ENCODE measurements at regions not wholly inside any gene's neighbourhood (a gene's known extent, or its start where the extent isn't known, plus 50 kb on each side); places are given as distances from the start of the nearest gene placed in this dataset.
"Not testable (repeated sequence)": the region's sequence is repeated elsewhere in the genome, so short reads cannot be mapped to it uniquely, and the experiment has no call there.

GRCh38 chr3:161914703-161915417 is 418.3 kb downstream of the OTOL1 start:
- no peak for DNase-seq (ENCODE audit: low spot score)

GRCh38 chr3:161915418-161915750 is 418.8 kb downstream of the OTOL1 start:
- DNase-seq (ENCODE audit: low spot score): no peak

GRCh38 chr3:161920196-161920595 is 423.6 kb downstream of the OTOL1 start:
- no peak for DNase-seq (ENCODE audit: low spot score)

GRCh38 chr3:161925749-161926360 is 429.2 kb downstream of the OTOL1 start:
- no peak for DNase-seq (ENCODE audit: low spot score)

DNA sequence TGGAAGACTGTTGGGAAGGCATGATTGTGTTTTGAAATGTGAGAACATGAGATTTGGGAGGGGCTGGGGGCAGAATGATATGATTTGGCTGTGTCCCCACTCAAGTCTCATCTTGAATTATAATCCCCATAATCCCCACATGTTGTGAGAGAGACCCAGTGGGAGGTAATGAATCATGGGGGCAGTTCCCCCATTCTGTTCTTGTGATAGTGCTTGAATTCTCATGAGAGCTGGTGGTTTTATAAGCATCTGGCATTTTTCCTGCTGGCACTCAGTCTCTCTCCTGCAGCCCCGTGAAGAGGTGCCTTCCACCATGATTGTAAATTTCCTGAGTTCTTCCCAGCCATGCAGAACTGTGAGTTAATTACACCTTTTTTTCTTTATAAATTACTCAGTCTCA is 430.5 kb downstream of the OTOL1 start:
- no peak for DNase-seq (ENCODE audit: low spot score)

DNA sequence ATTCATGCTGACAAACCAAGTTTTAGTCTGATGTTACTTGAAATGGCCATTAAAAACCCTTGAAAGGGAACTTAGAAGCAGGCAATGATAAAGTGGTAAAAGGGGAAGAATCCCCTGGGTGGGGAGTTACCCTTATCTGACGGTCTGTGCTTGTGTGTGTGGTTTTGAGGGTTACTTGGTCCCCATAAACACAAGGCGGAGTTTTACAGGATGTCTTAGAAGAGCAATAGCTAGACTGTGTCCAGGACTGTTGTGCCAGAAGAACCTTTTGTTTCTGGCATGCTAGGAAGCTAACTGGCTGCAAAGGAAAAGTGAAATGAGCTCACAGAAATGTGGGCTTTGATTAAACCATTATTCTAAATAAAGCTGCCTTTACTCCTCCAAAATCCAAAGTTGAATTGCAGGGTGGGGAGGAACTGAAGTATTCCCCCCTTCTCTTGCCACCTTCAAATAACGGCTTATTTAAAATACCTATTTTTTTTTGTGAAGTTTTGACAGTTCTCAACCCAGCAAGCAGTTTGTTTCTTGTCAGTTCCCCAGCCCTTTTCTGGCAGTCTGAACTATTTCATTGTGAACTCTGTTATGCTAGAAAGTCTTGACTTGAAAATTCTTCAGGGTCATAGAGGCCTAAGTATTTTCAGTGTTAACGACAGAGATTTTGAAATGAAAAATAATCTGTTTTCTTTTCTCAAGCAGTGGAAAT is 443.5 kb downstream of the OTOL1 start:
- DNase-seq (ENCODE audit: low spot score): no peak

DNA sequence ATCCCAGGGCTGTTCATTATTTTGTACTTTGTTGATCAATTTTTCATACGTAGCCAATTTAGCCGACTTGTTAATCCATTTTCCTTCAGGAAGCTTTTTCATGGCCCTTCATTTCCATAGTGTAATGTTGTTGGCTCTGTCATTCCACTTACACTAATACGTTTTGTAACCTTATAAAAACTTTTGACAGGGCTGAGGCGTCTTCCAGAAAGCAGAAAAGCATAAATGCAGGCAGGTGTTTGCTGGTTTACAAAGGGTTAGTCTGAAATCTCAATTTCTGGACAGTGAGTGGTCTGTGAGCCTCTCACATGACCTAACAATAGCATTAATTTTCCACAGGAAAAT is 444.0 kb downstream of the OTOL1 start:
- no peak for DNase-seq (ENCODE audit: low spot score)

DNA sequence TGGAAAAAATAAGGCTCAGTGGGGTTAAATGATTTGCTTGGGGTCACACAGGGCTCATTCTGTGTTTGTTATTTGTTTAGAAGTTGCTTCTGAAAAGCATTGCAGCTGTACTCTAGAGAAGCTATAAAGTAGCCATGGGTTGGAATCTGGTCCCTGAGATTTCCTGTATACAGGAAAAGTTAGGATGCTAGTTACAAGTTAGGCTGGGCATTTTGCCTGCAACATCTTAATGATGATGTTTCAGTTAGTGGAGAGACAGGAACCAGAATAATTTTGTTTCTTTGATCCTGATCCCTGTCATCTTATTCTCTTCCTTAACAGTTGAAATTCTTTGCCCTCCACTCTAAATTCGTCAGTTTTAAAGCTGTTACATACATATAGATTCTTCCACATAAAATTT is 445.3 kb downstream of the OTOL1 start:
- no peak for DNase-seq (ENCODE audit: low spot score)

- not testable (repeated sequence) for DNase-seq (ENCODE audit: low spot score)
Observed at GRCh38 chr3:161943801-161944345, 447.3 kb downstream of the OTOL1 start.

- no peak for DNase-seq (ENCODE audit: low spot score)
Observed at GRCh38 chr3:161946443-161946960, 449.9 kb downstream of the OTOL1 start.

DNA sequence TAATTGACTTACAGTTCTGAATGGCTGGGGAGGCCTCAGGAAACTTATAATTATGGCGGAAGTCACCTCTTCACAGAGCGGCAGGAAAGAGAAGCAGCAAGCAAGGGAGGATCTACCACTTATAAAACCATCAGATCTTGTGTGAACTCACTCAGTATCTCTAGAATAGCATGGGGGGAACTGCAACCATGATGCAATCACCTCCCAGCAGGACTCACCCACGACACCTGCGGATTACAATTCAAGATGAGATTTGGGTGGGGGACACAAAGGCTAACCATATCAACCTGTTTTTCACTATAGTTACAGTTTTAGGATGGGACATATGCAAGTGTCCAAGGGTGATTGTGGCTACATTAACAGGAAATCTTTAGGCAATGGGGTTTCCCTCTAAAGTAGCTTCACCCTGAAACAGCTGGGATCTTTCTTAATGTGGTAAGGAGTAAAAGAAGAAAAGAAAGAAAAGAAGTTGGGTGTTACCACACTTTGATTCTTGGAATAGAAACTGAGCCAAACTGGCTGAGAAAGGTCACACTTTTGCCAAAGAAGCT is 453.8 kb downstream of the OTOL1 start:
- DNase-seq (ENCODE audit: low spot score): no peak

DNA sequence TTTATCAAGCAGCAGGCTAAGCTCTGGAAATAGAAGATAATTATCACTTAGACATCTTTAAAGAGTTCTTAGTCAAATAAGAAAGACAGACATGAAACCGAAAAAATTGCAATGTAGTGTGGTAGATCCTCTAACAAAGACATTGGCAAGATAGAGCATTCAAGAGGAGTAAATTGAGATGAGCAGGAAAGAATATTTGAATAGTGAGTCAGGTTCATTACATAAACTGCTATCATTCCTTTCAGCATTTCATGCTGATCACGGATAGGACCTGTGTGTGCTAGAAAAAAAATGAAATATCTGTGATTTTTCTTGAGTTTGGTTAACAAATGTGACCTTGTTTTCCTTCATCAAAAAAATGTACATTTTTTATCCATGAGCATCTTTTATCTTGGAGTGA is 460.9 kb downstream of the OTOL1 start:
- no peak for DNase-seq (ENCODE audit: low spot score)

DNA sequence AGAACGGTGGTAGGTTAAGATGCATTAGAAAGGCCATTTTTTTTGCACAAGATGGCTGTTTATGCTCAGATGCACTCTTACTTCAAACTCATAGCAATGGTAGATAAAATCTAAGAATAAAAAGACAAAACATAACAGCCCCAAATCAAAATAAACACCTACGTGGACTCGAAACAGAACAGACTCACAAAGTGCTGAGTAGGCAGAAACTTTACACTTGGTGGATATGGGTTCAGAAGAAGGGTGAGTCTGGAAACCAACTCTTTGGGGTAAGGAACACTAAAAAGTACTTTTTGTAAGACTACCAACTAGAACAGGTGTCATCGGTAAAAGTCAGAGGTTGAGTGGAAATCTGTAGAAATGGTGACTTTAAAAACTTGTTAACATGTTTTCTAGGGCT is 468.2 kb downstream of the OTOL1 start:
- no peak for DNase-seq (ENCODE audit: low spot score)

DNA sequence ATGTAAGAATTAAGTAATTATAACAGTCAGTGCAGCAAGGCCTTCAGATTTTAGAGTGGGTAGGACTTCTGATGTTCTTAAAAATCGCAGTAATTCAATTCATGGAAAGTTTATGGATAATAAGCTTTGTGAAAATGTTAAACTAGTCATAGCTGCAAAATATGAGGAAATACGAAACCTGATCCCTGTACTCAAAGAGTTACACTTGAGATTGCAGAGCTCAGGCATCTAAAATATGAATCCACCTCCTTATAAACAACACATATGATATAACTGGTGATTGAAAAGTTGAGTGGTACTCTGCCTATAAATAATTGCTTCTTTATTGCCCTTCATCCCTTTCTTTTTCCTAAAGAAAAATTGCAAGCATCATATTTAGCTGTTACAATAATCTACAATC is 473.3 kb downstream of the OTOL1 start:
- no peak for DNase-seq (ENCODE audit: low spot score)

GRCh38 chr3:161975201-161975600 is 478.6 kb downstream of the OTOL1 start:
- DNase-seq (ENCODE audit: low spot score): no peak

GRCh38 chr3:161977063-161977462 is 480.5 kb downstream of the OTOL1 start:
- DNase-seq (ENCODE audit: low spot score): no peak

- no peak for DNase-seq (ENCODE audit: low spot score)
Observed at GRCh38 chr3:161977850-161978249, 481.2 kb downstream of the OTOL1 start.

GRCh38 chr3:161987933-161988332 is 491.3 kb downstream of the OTOL1 start:
- DNase-seq (ENCODE audit: low spot score): no peak

GRCh38 chr3:161989012-161989411 is 492.4 kb downstream of the OTOL1 start:
- DNase-seq (ENCODE audit: low spot score): no peak

DNA sequence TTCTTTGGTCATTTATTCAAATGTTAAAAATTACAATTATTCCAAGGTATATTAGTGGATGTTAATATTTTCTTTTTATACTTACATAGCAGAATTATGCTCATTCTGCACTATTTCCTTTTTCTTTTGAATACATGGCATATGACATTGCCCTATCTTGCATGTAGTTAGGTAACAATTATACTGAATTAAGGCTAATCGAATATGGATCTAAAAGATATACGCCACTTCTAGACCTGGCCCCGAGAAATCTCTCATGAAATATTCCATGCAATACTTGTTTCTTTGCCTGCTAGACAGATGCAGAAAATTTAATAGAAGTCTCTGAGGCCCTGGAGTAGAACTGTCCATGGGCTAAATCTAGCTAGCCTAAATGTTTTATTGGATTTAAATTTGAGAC is 493.4 kb downstream of the OTOL1 start:
- no peak for DNase-seq (ENCODE audit: low spot score)

DNA sequence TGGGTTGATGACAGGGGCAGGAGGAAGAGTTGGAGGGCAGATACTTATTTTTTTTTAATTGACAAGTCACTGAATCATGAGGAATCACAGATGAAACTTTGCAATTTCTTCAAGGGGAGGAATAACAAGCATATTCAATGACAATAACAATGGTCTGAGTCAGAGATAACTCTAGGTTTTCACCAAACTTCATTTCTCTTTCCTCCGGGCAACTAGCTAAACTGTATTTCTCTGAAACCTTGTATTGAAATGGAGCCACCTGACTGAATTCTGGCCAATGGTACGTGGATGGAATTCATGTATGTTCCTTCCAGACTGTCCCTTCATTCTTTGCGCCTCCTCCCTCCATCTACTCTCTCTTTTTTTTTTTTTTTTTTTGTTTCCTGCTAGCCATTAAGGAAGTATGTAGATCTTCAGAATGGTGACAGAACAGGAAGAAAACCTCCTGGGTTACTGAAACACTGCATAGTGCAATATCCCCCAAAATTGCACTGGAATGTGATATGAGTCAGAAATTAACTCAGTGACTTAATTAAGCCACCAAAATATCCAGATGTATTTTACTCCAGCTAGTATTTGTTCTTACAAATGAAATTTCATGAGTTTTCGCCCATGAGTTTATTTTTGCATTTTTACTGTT is 495.4 kb downstream of the OTOL1 start:
- no peak for DNase-seq (ENCODE audit: low spot score)

GRCh38 chr3:161999846-162000245 is 503.2 kb downstream of the OTOL1 start:
- DNase-seq (ENCODE audit: low spot score): no peak

Data from HuH-7.5 (cell line).